Activated naive CD4-positive, alpha-beta T cell treated with anti-CD3 and anti-CD28 coated beads, Interleukin-2, amount 50 U/mL, for 16 hours (primary cell): ENCODE measurements at regions not wholly inside any gene's neighbourhood (a gene's known extent, or its start where the extent isn't known, plus 50 kb on each side); places are given as distances from the start of the nearest gene placed in this dataset.

Experiments used
- DNase-seq: peaks from one replicate; pipeline ENCODE4 v3.0.0-alpha.2; 2020

DNA sequence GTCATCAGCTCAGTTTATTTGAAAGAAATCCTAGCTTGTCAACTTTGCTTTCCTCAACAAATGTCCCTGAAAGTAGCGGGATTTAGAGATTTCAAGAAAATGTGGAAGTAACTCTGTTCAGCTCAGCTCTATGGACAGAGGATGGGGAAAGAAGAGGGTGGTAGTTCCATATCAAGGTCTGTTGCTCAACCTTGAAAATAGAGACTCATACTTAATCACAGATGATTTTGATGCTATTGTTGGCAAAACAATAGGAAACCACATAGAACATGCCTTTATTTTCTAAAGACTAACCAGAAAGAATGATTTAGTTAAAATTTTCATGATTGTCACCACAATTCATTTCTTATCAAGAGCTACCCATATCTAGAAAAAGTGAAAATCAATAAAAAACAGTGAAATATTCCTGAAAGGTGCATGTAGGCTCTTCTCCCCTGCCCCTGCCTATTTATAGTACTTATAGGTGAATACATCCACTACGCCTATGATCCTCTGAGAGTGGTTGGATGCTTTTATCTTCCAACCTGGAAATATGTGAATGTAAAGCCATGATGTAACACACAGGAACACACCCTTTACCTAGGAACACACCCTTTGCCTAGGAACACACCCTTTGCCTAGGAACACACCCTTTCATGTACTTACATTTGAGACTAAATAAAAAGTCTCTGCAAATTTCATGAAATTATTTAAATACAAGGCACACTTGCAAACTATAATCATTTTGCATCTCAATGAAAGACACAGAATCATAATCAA is 65.8 kb downstream of the ETAA1 start:
- DNase-seq, result no peak

- DNase-seq, result no peak
Observed at GRCh38 chr2:67463810-67464209, 66.7 kb downstream of the ETAA1 start.

DNA sequence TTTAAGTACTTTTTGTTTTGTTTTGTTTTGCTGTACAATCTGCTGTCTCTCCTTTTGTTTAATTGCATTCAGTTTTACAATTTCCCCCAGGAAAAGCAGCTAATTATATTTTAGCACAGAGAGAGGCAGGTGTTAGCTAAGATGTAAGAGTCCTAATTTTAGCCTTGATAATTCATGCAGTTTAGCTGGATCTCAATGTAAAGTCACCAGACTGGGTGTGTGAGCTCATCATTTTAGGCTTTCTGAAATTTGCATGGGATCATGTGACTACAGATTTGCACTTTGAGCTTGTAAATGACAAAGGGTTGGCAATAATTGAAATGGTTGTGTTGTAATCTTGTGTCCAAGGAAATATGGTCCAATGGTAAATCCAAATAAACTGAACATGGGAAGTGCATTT is 68.5 kb downstream of the ETAA1 start:
- DNase-seq, result no peak

GRCh38 chr2:67466734-67467133 is 69.6 kb downstream of the ETAA1 start:
- DNase-seq, result no peak

GRCh38 chr2:67471681-67472080 is 74.5 kb downstream of the ETAA1 start:
- DNase-seq, result no peak

- DNase-seq, result no peak
Observed at GRCh38 chr2:67476809-67477790, 80.0 kb downstream of the ETAA1 start.

DNA sequence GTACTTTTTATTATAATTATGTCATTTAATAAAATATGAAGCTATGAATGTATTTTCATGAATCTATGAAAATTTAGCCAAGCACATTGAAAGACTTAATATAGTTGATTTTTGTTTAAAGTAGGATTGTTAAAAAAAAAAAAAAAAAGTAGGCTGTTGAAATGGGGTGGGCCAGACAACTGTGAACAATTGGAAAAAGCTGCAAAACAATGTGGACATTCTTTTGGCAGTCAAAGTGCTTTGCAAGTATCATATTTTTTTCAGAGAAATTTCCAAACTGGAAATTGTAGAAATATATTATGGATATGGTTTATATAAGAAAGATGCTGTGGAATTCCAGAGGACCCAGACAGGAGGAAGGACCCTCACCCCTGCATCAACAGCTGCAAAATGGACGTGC is 82.1 kb downstream of the ETAA1 start:
- DNase-seq, result no peak

- no peak for DNase-seq
Observed at GRCh38 chr2:67485431-67485830, 88.3 kb downstream of the ETAA1 start.

- DNase-seq, result no peak
Observed at GRCh38 chr2:67486041-67486796, 89.1 kb downstream of the ETAA1 start.

GRCh38 chr2:67487993-67488392 is 90.9 kb downstream of the ETAA1 start:
- no peak for DNase-seq

- no peak for DNase-seq
Observed at GRCh38 chr2:67489396-67489795, 92.3 kb downstream of the ETAA1 start.

GRCh38 chr2:67498931-67499330 is 101.8 kb downstream of the ETAA1 start:
- DNase-seq, result no peak

DNA sequence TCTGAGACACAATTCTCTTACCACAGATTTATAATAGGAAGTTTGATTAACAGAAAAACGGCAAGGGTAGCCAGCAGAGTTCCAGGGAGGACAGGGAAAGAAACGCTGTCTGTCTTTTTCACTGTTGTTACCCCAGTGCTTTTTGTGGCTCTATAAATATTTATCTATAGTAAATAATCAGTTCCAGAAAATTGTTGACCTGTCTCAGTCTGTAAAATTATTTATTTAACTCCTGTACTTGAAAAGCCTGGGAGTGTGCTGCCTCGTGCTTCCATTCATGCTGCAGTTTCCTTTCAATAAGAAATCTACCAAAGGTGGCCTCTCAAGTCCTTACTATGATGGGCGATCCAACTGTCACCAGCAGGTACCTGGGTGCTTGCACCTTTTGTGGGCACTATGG is 102.9 kb downstream of the ETAA1 start:
- no peak for DNase-seq

GRCh38 chr2:67500541-67500940 is 103.4 kb downstream of the ETAA1 start:
- no peak for DNase-seq

DNA sequence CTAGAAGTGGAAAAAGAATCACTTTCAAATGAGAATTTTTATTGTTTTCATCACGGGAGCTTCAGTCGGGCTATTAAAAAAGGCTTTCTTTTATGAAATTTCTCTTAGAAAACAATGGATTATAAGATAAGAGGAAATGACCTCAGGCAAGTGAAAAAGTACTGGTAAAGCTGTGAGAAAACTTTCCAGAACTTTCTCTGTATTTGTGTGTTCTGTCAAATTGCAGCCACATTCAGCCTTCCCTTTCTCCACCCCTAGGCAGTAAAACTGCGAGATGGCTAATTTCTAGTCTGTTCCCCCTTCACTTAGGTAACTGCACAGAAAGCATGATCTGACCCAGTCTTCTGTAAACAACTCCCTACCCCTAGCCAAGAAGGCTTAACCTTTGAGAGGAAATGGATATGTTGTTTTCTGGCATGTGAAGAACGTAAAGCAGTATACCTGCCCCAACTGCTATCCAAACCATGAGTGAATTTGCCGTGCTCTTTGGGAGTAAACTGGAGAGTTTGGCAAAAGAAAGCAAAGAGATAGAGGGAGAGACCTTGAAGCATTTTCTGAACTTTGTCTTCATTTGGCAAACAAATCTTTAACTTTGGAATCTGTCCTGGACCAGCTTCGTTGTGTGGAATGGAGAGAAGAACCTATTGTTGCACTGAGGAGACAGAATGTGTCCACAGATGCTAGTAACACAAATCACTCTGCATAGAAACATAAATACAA is 105.4 kb downstream of the ETAA1 start:
- DNase-seq, result no peak

DNA sequence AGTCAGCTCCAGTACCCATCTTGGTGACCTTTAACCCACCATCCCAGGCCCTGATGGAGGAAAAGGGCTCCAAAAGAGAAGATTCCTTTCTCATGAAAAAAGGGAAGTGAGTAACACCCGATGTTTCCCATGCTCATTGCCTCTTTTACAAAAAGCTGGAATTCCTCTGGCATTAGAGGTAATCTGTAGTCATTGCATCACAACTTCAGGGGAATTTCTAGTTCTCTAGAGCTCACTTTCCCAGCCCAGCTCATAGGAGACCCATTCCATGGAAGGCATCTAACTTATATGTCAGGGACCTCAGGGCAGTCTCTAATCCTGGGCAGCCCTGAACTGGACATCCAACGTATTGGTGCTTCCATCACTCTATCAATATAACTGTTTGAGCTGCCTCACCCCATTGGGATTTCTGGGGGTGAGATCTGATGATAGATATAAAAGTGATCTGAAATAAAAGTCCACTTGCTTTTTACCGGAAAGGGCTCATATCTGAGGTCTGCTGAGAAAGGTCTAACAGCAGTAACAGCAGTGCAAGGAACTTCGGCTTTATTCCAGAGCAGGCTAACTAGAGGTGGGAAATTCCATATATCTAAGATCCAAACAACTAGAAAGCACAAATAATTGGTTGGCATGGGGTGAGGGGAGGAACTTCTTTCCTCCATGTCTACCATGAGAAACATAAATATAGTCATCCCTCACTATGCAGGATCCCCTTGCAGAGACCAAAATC is 106.1 kb downstream of the ETAA1 start:
- DNase-seq, result no peak

DNA sequence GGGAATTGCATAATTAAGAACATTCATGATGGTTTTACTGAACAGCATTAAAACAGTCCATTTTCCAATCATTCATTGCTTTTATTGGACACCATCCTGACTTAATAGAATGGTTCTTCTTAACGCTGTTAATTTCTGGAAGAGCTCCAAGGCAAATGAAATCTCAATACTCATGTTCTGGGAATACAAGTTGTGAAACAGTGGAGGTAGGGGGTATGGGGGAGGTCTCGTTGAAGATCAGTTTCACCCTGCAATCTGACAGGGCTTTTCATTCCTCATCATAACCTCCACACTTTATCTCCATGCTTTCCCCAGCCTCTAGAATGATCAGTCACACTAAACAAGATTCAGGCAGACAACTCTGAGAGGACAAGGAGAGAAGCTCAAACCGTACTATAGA is 113.6 kb downstream of the ETAA1 start:
- DNase-seq, result no peak

- DNase-seq, result no peak
Observed at GRCh38 chr2:67514515-67514914, 117.4 kb downstream of the ETAA1 start.

GRCh38 chr2:67515056-67515455 is 117.9 kb downstream of the ETAA1 start:
- DNase-seq, result no peak

GRCh38 chr2:67515538-67515937 is 118.4 kb downstream of the ETAA1 start:
- no peak for DNase-seq

DNA sequence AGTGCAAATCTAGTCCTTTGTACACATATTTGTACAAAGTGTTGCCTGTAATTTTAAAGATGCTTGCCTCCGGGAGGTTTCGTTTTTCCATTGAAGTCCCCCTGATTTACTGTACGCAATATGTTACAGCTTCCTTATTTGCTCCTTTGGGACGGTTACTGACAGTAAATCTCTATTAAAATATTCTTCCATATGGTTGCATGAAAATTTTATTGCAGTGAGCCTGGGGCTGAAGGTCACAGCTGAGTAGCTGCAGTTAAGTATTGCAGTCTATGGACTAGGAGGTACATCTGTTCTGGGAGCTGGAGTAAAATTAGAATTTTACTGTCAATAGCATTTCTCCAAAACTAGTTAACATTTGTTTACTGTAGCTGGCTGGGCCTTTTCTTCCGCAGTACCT is 119.2 kb downstream of the ETAA1 start:
- no peak for DNase-seq
